ENCODE measurements at regions not wholly inside any gene's neighbourhood (a gene's known extent, or its start where the extent isn't known, plus 50 kb on each side); places are given as distances from the start of the nearest gene placed in this dataset.

- H3K9me3 ChIP-seq (ENCODE audit: control insufficient read depth in 2 of 3, insufficient read depth in 1 of 3, low read length in 3 of 3), result no peaks in the 10 kb centered on the region
- H3K9ac ChIP-seq (ENCODE audit: low read length in 3 of 3), result no peak overlapping the region
- intact Hi-C loops (cut with DNase I), result no loop called here
- no peak overlapping the region for H3K4me3 ChIP-seq (ENCODE audit: low read length in 3 of 3)
- DNase-seq (no peak), FAIRE-seq (no peak)
- H3K36me3 ChIP-seq (ENCODE audit: control insufficient read depth in 2 of 3, insufficient read depth in 3 of 3, low read length in 3 of 3), result no peaks in the 10 kb centered on the region
- no peaks in the 10 kb centered on the region for H3K27me3 ChIP-seq (ENCODE audit: control insufficient read depth, insufficient read depth, low read length)
- H3K27ac ChIP-seq (ENCODE audit: low read depth in 2 of 2, low read length in 2 of 2), result no peak overlapping the region
- H3K4me1 ChIP-seq (ENCODE audit: control insufficient read depth in 2 of 3, insufficient read depth in 2 of 3, low read depth in 1 of 3, low read length in 3 of 3), result no peaks in the 10 kb centered on the region
- TF ChIP-seq CTCF (IDR thresholded peaks at IDR 0.05; ENCODE audit: borderline replicate concordance, extremely low read depth, insufficient read depth), result no peak
Observed at GRCh38 chr5:81914696-81915095, 57.1 kb upstream of the ATG10 start.

GRCh38 chr5:81912933-81913332 is 58.9 kb upstream of the ATG10 start:
- Histone ChIP-seq H3K27me3 (ENCODE audit: control insufficient read depth, insufficient read depth, low read length) (no peaks in the 10 kb centered on the region), H3K36me3 (ENCODE audit: control insufficient read depth in 2 of 3, insufficient read depth in 3 of 3, low read length in 3 of 3) (no peaks in the 10 kb centered on the region), H3K9ac (ENCODE audit: low read length in 3 of 3) (no peak overlapping the region), H3K4me1 (ENCODE audit: control insufficient read depth in 2 of 3, insufficient read depth in 2 of 3, low read depth in 1 of 3, low read length in 3 of 3) (no peaks in the 10 kb centered on the region), H3K9me3 (ENCODE audit: control insufficient read depth in 2 of 3, insufficient read depth in 1 of 3, low read length in 3 of 3) (no peaks in the 10 kb centered on the region), H3K27ac (ENCODE audit: low read depth in 2 of 2, low read length in 2 of 2) (no peak overlapping the region), H3K4me3 (ENCODE audit: low read length in 3 of 3) (no peak overlapping the region)
- TF ChIP-seq CTCF (IDR thresholded peaks at IDR 0.05; ENCODE audit: borderline replicate concordance, extremely low read depth, insufficient read depth), result no peak
- intact Hi-C loops (cut with DNase I), result no loop called here
- DNase-seq, result no peak
- no peak for FAIRE-seq

- Histone ChIP-seq H3K4me3 (ENCODE audit: low read length in 3 of 3) (no peak overlapping the region), H3K9ac (ENCODE audit: low read length in 3 of 3) (no peak overlapping the region), H3K27ac (ENCODE audit: low read depth in 2 of 2, low read length in 2 of 2) (no peak overlapping the region), H3K27me3 (ENCODE audit: control insufficient read depth, insufficient read depth, low read length) (no peaks in the 10 kb centered on the region), H3K4me1 (ENCODE audit: control insufficient read depth in 2 of 3, insufficient read depth in 2 of 3, low read depth in 1 of 3, low read length in 3 of 3) (peaks cover 0 to 2% (median 0%) of the 10 kb centered on the region in 3 donors), H3K36me3 (ENCODE audit: control insufficient read depth in 2 of 3, insufficient read depth in 3 of 3, low read length in 3 of 3) (no peaks in the 10 kb centered on the region), H3K9me3 (ENCODE audit: control insufficient read depth in 2 of 3, insufficient read depth in 1 of 3, low read length in 3 of 3) (no peaks in the 10 kb centered on the region)
- DNase-seq, result no peak
- FAIRE-seq, result no peak
- no peak for TF ChIP-seq CTCF (IDR thresholded peaks at IDR 0.05; ENCODE audit: borderline replicate concordance, extremely low read depth, insufficient read depth)
- intact Hi-C loops (cut with DNase I), result no loop called here
Observed at GRCh38 chr5:81909677-81910076, 62.1 kb upstream of the ATG10 start.

GRCh38 chr5:81908771-81909170 is 63.1 kb upstream of the ATG10 start:
- H3K9ac ChIP-seq (ENCODE audit: low read length in 3 of 3), result no peak overlapping the region
- H3K36me3 ChIP-seq (ENCODE audit: control insufficient read depth in 2 of 3, insufficient read depth in 3 of 3, low read length in 3 of 3), result no peaks in the 10 kb centered on the region
- no peak for FAIRE-seq

More at GRCh38 chr5:81908771-81909170, 63.1 kb upstream of the ATG10 start:
- intact Hi-C loops (cut with DNase I), result no loop called here
- DNase-seq, result no peak
- no peak for TF ChIP-seq CTCF (IDR thresholded peaks at IDR 0.05; ENCODE audit: borderline replicate concordance, extremely low read depth, insufficient read depth)
- Histone ChIP-seq H3K9me3 (ENCODE audit: control insufficient read depth in 2 of 3, insufficient read depth in 1 of 3, low read length in 3 of 3) (no peaks in the 10 kb centered on the region), H3K4me1 (ENCODE audit: control insufficient read depth in 2 of 3, insufficient read depth in 2 of 3, low read depth in 1 of 3, low read length in 3 of 3) (peaks cover 0 to 2% (median 0%) of the 10 kb centered on the region in 3 donors), H3K27ac (ENCODE audit: low read depth in 2 of 2, low read length in 2 of 2) (no peak overlapping the region), H3K27me3 (ENCODE audit: control insufficient read depth, insufficient read depth, low read length) (no peaks in the 10 kb centered on the region), H3K4me3 (ENCODE audit: low read length in 3 of 3) (no peak overlapping the region)

All from kidney (tissue), 13 donors.